ENCODE measurements at regions not wholly inside any gene's neighbourhood (a gene's known extent, or its start where the extent isn't known, plus 50 kb on each side); places are given as distances from the start of the nearest gene placed in this dataset.

GRCh38 chr4:137611998-137612700 is 79.9 kb upstream of the PCDH18 start:
- Mint-ChIP-seq H3K27me3 (ENCODE audit: low read depth in 3 of 3) (peaks cover 0 to 1% (median 0%) of the 10 kb centered on the region in 3 donors), H3K4me3 (no peak overlapping the region), H3K27ac (no peak overlapping the region), H3K4me1 (no peaks in the 10 kb centered on the region), H3K9me3 (peaks cover 0 to 16% (median 3%) of the 10 kb centered on the region in 7 donors), H3K36me3 (no peaks in the 10 kb centered on the region)
- no CpG with 5 or more reads among the region's 3 CpGs for WGBS (ENCODE audit: insufficient coverage)
- peaks cover 0 to 5% of the 10 kb centered on the region in 2 donors for H3K9me3 ChIP-seq (replicated peaks in 1 of 2; ENCODE audit: control insufficient read depth in 1 of 2, insufficient read depth in 1 of 2, low read length in 2 of 2)
- H3K4me1 ChIP-seq (ENCODE audit: control insufficient read depth in 1 of 2, insufficient read depth in 2 of 2, low read length in 2 of 2) = no peaks in the 10 kb centered on the region
- TF ChIP-seq, protein P1, sequence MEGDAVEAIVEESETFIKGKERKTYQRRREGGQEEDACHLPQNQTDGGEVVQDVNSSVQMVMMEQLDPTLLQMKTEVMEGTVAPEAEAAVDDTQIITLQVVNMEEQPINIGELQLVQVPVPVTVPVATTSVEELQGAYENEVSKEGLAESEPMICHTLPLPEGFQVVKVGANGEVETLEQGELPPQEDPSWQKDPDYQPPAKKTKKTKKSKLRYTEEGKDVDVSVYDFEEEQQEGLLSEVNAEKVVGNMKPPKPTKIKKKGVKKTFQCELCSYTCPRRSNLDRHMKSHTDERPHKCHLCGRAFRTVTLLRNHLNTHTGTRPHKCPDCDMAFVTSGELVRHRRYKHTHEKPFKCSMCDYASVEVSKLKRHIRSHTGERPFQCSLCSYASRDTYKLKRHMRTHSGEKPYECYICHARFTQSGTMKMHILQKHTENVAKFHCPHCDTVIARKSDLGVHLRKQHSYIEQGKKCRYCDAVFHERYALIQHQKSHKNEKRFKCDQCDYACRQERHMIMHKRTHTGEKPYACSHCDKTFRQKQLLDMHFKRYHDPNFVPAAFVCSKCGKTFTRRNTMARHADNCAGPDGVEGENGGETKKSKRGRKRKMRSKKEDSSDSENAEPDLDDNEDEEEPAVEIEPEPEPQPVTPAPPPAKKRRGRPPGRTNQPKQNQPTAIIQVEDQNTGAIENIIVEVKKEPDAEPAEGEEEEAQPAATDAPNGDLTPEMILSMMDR (IDR thresholded peaks at IDR 0.05) = no peak
- no peak overlapping the region for H3K27ac ChIP-seq (ENCODE audit: low read depth in 1 of 2, low read length in 2 of 2)
- DNase-seq = no peak
- no peak overlapping the region for H3K4me2 ChIP-seq (replicated peaks; ENCODE audit: extremely low read depth, low read length, poor library complexity, severe bottlenecking)
- no peak overlapping the region for H2AFZ ChIP-seq (ENCODE audit: insufficient read depth, low read depth, low read length, poor library complexity, severe bottlenecking)
- no peak overlapping the region for H3K4me3 ChIP-seq (replicated peaks in 1 of 3; ENCODE audit: low read depth in 2 of 3, low read length in 3 of 3)
- H3K27me3 ChIP-seq (ENCODE audit: control insufficient read depth in 2 of 2, insufficient read depth in 2 of 2, low read length in 2 of 2) = no peaks in the 10 kb centered on the region
- no peaks in the 10 kb centered on the region for H4K20me1 ChIP-seq (ENCODE audit: insufficient read depth, low read length)
- intact Hi-C loops (cut with micrococcal nuclease) = no loop called here
- no peaks in the 10 kb centered on the region for H3K36me3 ChIP-seq (replicated peaks in 1 of 2; ENCODE audit: control insufficient read depth in 1 of 2, insufficient read depth in 2 of 2, low read length in 2 of 2)
- no peaks in the 10 kb centered on the region for H3K79me2 ChIP-seq (ENCODE audit: insufficient read depth, low read length)
- H3K9ac ChIP-seq (ENCODE audit: insufficient read depth, low read length, poor library complexity, severe bottlenecking) = no peak overlapping the region

DNA sequence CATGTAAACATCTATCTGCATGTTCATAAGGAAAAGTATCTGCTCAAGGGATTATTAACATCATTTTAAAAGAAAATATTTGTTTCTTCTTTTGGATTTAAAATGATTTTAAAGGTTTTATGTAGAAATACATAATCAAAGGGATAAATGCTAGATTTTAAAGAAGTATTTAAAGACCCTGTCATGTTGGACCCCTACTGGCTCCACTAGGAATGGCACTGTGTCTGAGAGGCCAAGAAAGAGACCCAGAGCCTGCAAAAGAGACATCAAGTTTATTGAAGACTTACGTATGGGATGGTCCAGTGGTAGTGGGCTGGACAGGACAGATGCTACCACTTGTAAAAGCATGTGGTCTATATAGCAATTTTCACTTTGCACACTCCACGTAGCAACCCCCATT is 78.7 kb upstream of the PCDH18 start:
- intact Hi-C loops (cut with micrococcal nuclease) = no loop called here
- H2AFZ ChIP-seq (ENCODE audit: insufficient read depth, low read depth, low read length, poor library complexity, severe bottlenecking) = no peak overlapping the region
- H3K36me3 ChIP-seq (replicated peaks in 1 of 2; ENCODE audit: control insufficient read depth in 1 of 2, insufficient read depth in 2 of 2, low read length in 2 of 2) = no peaks in the 10 kb centered on the region
- Mint-ChIP-seq H3K27ac (no peak overlapping the region), H3K4me3 (no peak overlapping the region), H3K9me3 (peaks cover 0 to 16% (median 3%) of the 10 kb centered on the region in 7 donors), H3K27me3 (ENCODE audit: low read depth in 3 of 3) (peaks cover 0 to 1% (median 0%) of the 10 kb centered on the region in 3 donors), H3K36me3 (no peaks in the 10 kb centered on the region), H3K4me1 (no peaks in the 10 kb centered on the region)
- no peaks in the 10 kb centered on the region for H3K79me2 ChIP-seq (ENCODE audit: insufficient read depth, low read length)
- no peaks in the 10 kb centered on the region for H4K20me1 ChIP-seq (ENCODE audit: insufficient read depth, low read length)
- no peak overlapping the region for H3K4me3 ChIP-seq (replicated peaks in 1 of 3; ENCODE audit: low read depth in 2 of 3, low read length in 3 of 3)
- no peaks in the 10 kb centered on the region for H3K4me1 ChIP-seq (ENCODE audit: control insufficient read depth in 1 of 2, insufficient read depth in 2 of 2, low read length in 2 of 2)
- H3K9ac ChIP-seq (ENCODE audit: insufficient read depth, low read length, poor library complexity, severe bottlenecking) = no peak overlapping the region
- DNase-seq = no peak
- H3K27me3 ChIP-seq (ENCODE audit: control insufficient read depth in 2 of 2, insufficient read depth in 2 of 2, low read length in 2 of 2) = no peaks in the 10 kb centered on the region
- H3K9me3 ChIP-seq (replicated peaks in 1 of 2; ENCODE audit: control insufficient read depth in 1 of 2, insufficient read depth in 1 of 2, low read length in 2 of 2) = peaks cover 0 to 5% of the 10 kb centered on the region in 2 donors
- 70% methylated on average over 2 of the region's 2 CpGs for WGBS (ENCODE audit: insufficient coverage)
- H3K4me2 ChIP-seq (replicated peaks; ENCODE audit: extremely low read depth, low read length, poor library complexity, severe bottlenecking) = no peak overlapping the region
- H3K27ac ChIP-seq (ENCODE audit: low read depth in 1 of 2, low read length in 2 of 2) = no peak overlapping the region
- TF ChIP-seq, protein P1 (IDR thresholded peaks at IDR 0.05) = no peak
